K562 (cell line): ENCODE measurements at regions not wholly inside any gene's neighbourhood (a gene's known extent, or its start where the extent isn't known, plus 50 kb on each side); places are given as distances from the start of the nearest gene placed in this dataset.

Experiments used
- ATAC-seq: fragments of 200-7000 bp; cut with Tn5 transposase; 3 replicates; pipeline ENCODE4 v1.9.1; 2020; ENCODE audit warnings: moderate library complexity
- BruUV-seq: library from RNA; stranded (reverse); fragments of 400-500 nt; replicated peaks from 2 replicates; lab custom pipeline; 2021; lab: Mats Ljungman, UMichigan
- CTCF ChIA-PET: fragments of 300-600 bp; formaldehyde crosslinking; extraction: SDS; loops from one replicate; lab custom pipeline; 2021; ENCODE audit warnings: low intra/inter-chr PET ratio; lab: Yijun Ruan, JAX
- POLR2A ChIA-PET: fragments of 300-600, 350-650 bp; sonication (Branson Sonifier 250); formaldehyde crosslinking; extraction: SDS; loops from one replicate; lab custom pipeline; 2021; ENCODE audit warnings: antibody characterized with exemption, inconsistent platforms; lab: Yijun Ruan, JAX
- DNase-seq, 4 experiments: peaks; one replicate each; pipeline versions ENCODE4 v3.0.0 to v3.0.0-alpha.2; 2011 to 2018; ENCODE audit warnings: low spot score in 3 of 4, mixed read lengths in 3 of 4; ENCODE audit errors: extremely low read depth in 1 of 4
- FAIRE-seq: peaks from 2 replicates; lab custom pipeline; 2011; peaks lifted over from hg19 to GRCh38; lab: Jason Lieb, UNC
- H2AFZ ChIP-seq: 2 replicates; pipeline ENCODE4 v1.6.0; 2011; ENCODE audit warnings: low read depth, low read length, control low read depth, inconsistent platforms
- H3K27ac ChIP-seq: fragments of 200-600 bp; 3 replicates; pipeline ENCODE4 v1.8.0; 2011; ENCODE audit warnings: low read depth, mild to moderate bottlenecking, control low read depth, inconsistent platforms, low read length, moderate library complexity, mixed read lengths; ENCODE audit errors: extremely low read depth
- H3K27me3 ChIP-seq, 2 experiments: fragments of 300-600 bp in 1 of 2; 2 replicates in 1 of 2; 3 replicates in 1 of 2; pipeline versions ENCODE4 v1.6.0 to v1.8.0; 2011; ENCODE audit warnings: inconsistent platforms in 2 of 2, low read length in 2 of 2, mild to moderate bottlenecking in 1 of 2, mixed read lengths in 1 of 2, moderate library complexity in 1 of 2; ENCODE audit not compliant: control insufficient read depth in 2 of 2, insufficient read depth in 2 of 2
- H3K36me3 ChIP-seq: fragments of 300-600 bp; 3 replicates; pipeline ENCODE4 v1.8.0; 2011; ENCODE audit warnings: mild to moderate bottlenecking, low read length, inconsistent platforms; ENCODE audit not compliant: control insufficient read depth, insufficient read depth
- H3K4me1 ChIP-seq, 2 experiments: fragments of 200-600 bp in 1 of 2; replicated peaks in 1 of 2; 2 replicates in 1 of 2; 3 replicates in 1 of 2; pipeline versions ENCODE4 v1.5.1 to v1.8.0; 2011; ENCODE audit warnings: inconsistent platforms in 2 of 2, low read length in 2 of 2, mild to moderate bottlenecking in 1 of 2, mixed read lengths in 1 of 2, moderate library complexity in 1 of 2; ENCODE audit not compliant: control insufficient read depth in 2 of 2, insufficient read depth in 2 of 2
- H3K4me2 ChIP-seq: 2 replicates; pipeline ENCODE4 v1.6.1; 2011; ENCODE audit warnings: low read length, control low read depth, inconsistent platforms, mixed read lengths; ENCODE audit not compliant: insufficient read depth
- H3K4me3 ChIP-seq: fragments of 200-600 bp; sonication (generic), shearing (Covaris generic); 2 replicates; pipeline ENCODE4 v1.5.1; 2016; ENCODE audit warnings: control low read depth, inconsistent platforms
- H3K79me2 ChIP-seq: fragments of 200-600 bp; 3 replicates; pipeline ENCODE4 v1.8.0; 2011; ENCODE audit warnings: low read length, inconsistent platforms; ENCODE audit not compliant: control insufficient read depth, insufficient read depth
- H3K9ac ChIP-seq, 2 experiments: 2 replicates each; pipeline versions ENCODE4 v1.6.0 to v1.6.1; 2011; ENCODE audit warnings: low read depth in 2 of 2, low read length in 2 of 2, control low read depth in 1 of 2, inconsistent platforms in 1 of 2, mild to moderate bottlenecking in 1 of 2, mixed read lengths in 1 of 2; ENCODE audit not compliant: insufficient read depth in 1 of 2
- H3K9me1 ChIP-seq: one replicate; pipeline ENCODE4 v1.6.0; 2011; ENCODE audit warnings: inconsistent platforms, mild to moderate bottlenecking, low read length, moderate library complexity; ENCODE audit not compliant: control insufficient read depth, insufficient read depth
- H3K9me3 ChIP-seq: replicated peaks from 2 replicates; pipeline ENCODE4 v1.5.1; 2011; ENCODE audit warnings: low read depth, low read length, inconsistent platforms; ENCODE audit not compliant: control insufficient read depth, insufficient read depth
- H4K20me1 ChIP-seq: replicated peaks from 2 replicates; pipeline ENCODE4 v1.6.1; 2011; ENCODE audit warnings: low read length, inconsistent platforms, mixed read lengths; ENCODE audit not compliant: control insufficient read depth, insufficient read depth
- C11orf30 ChIP-seq: fragments of 450-650 bp; IDR thresholded peaks from 2 replicates; pipeline ENCODE4 v1.6.1; 2016; ENCODE audit warnings: low read depth, mild to moderate bottlenecking
- E2F3 ChIP-seq: fragments of 250-450 bp; sonication (Bioruptor Pico); IDR thresholded peaks from 2 replicates; pipeline ENCODE4 v1.4.0; 2020; ENCODE audit warnings: mild to moderate bottlenecking
- EWSR1 ChIP-seq: fragments of 450-650 bp; IDR thresholded peaks from 2 replicates; pipeline ENCODE4 v1.6.1; 2018; ENCODE audit warnings: borderline replicate concordance, mild to moderate bottlenecking, low read depth, moderate library complexity; ENCODE audit not compliant: partially characterized antibody
- KLF6 ChIP-seq: fragments of 250-450 bp; sonication (Bioruptor Pico); IDR thresholded peaks from 2 replicates; pipeline ENCODE4 v1.4.0; 2020; ENCODE audit warnings: mild to moderate bottlenecking, moderate library complexity, borderline replicate concordance
- NONO ChIP-seq, 2 experiments: fragments of 200-400 bp in 1 of 2; fragments of 450-650 bp in 1 of 2; formaldehyde crosslinking in 1 of 2; IDR thresholded peaks; 2 replicates each; pipeline ENCODE4 v1.6.1; 2017; ENCODE audit warnings: low read depth in 2 of 2, mild to moderate bottlenecking in 2 of 2, moderate library complexity in 2 of 2, low read length in 1 of 2
- POU5F1 ChIP-seq: fragments of 150-350 bp; IDR thresholded peaks from 2 replicates; pipeline ENCODE4 v1.6.1; 2014; ENCODE audit warnings: borderline replicate concordance, low read length, low read depth, mild to moderate bottlenecking; ENCODE audit not compliant: partially characterized antibody
- SREBF1 ChIP-seq: fragments of 150-350 bp; IDR thresholded peaks from 2 replicates; pipeline ENCODE4 v1.6.1; 2014; ENCODE audit warnings: antibody characterized with exemption, low read depth, low read length, borderline replicate concordance
- TEAD2 ChIP-seq: fragments of 450-650 bp; IDR thresholded peaks from 2 replicates; pipeline ENCODE4 v1.6.1; 2016; ENCODE audit warnings: missing genetic modification characterization, control low read depth, missing compliant biosample characterization
- USF2 ChIP-seq: sonication (generic); formaldehyde crosslinking; IDR thresholded peaks from 2 replicates; pipeline ENCODE4 v1.5.0; 2020; ENCODE audit warnings: missing genetic modification reagents
- ZNF23 ChIP-seq: fragments of 250-450 bp; sonication (Bioruptor Pico); IDR thresholded peaks from 2 replicates; pipeline ENCODE4 v1.4.0; 2020; ENCODE audit warnings: mild to moderate bottlenecking
- ZNF316 ChIP-seq: fragments of 450-650 bp; IDR thresholded peaks from 2 replicates; pipeline ENCODE4 v1.6.1; 2016
- ZNF57 ChIP-seq: fragments of 450-650 bp; formaldehyde crosslinking; IDR thresholded peaks from 2 replicates; pipeline ENCODE4 v1.4.0; 2020; ENCODE audit warnings: mild to moderate bottlenecking, moderate library complexity
- WGBS: fragments of 100-300 bp; shearing (Covaris generic); methylation state at CpG from one replicate; pipeline ENCODE4 v1.1.6; 2016; ENCODE audit warnings: low coverage, mixed read lengths; ENCODE audit not compliant: insufficient coverage; ENCODE audit errors: missing lambda C conversion rate; 5-methylcytosine and 5-hydroxymethylcytosine counted together
- in situ Hi-C: fragments of 300-500 bp; cut with MboI; formaldehyde crosslinking; loops from 4 replicates; pipeline ENCODE4 v1.15.0; 2018; ENCODE audit warnings: inconsistent platforms, mixed read lengths
- intact Hi-C: fragments of 100-400 bp; cut with micrococcal nuclease; formaldehyde crosslinking; loops from 2 replicates; pipeline ENCODE4 v1.14.2; 2022

DNA sequence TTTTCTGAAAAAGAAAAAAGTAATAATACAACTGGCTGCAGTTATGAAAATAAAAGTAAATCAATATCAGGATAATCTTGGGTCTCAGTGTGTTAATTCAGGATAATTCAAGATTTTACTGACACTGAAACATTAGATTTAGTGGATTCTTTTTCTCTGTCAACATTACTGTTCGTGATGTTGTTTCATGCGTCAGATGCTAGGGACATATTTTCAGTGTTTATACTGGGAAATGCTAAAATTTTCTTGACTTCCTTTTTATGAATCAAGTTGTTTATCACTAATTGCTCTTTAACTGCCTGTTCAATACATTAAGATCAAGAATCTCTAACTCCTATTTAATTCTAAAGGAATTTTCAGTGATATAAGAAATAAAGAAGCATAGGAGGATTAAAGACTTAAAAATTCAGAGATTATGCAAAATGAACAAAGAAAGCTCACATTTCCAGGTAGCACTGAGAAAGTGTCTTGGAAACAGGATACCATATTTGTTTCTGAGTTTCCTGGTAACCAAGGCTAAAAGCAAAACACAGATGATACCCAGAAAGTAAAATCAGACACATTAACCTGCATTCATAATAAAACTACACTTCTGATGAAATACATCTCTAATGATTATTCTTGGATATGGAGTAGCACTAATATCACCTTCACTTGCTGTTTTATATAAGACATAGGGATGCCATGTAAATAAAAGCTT lies 174.0 kb downstream of the ARL4C start:
- Histone ChIP-seq H3K36me3 (no peaks in the 10 kb centered on the region), H3K9ac (no peak overlapping the region), H3K9me3 (no peaks in the 10 kb centered on the region), H3K4me1 (no peaks in the 10 kb centered on the region), H3K27me3 (no peaks in the 10 kb centered on the region; a peak in 1 of 5 replicates), H4K20me1 (no peaks in the 10 kb centered on the region), H3K9me1 (no peaks in the 10 kb centered on the region), H3K4me3 (no peak overlapping the region), H3K79me2 (no peaks in the 10 kb centered on the region), H3K4me2 (no peak overlapping the region), H3K27ac (no peak overlapping the region), H2AFZ (no peak overlapping the region)
- no TSS peak for BruUV-seq
- 0% methylated on average over 2 of the region's 2 CpGs for WGBS
- DNase-seq (no peak), ATAC-seq (no peak), FAIRE-seq (no peak)
- TF ChIP-seq SREBF1 (no peak), EWSR1 (no peak), E2F3 (CRISPR knock-in tag) (no peak), ZNF57 (CRISPR knock-in tag) (no peak), KLF6 (no peak)
- ChIA-PET CTCF (interaction anchor here (0.6 kb wide), 2 partner anchors 146 to 296 kb away, joined by 3 read pairs; no protein-coding TSS in a partner anchor), POLR2A (no interaction called here)
- intact Hi-C loops: no loop called here
- in situ Hi-C loops: no loop called here

DNA sequence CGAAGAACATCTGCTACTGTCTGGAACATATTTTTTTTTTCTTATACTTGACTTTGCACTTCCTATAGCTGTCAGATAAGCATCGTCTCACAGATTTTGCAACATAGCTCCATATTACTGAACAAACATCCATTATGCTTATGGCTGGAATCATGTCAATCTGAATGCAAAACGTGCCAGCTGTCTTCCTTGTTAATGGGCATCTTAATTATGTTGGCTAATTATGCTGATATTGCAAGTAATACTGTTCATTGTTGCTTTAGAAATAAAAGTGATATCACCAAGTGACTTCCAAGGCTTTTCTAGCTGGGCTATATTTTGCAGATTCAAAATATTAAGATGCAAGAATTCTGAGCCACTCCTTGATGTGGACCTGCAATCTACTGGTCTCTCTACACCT lies 176.8 kb downstream of the ARL4C start:
- Histone ChIP-seq H3K79me2 (no peaks in the 10 kb centered on the region), H3K27ac (no peak overlapping the region), H3K9me1 (no peaks in the 10 kb centered on the region), H3K4me3 (no peak overlapping the region), H2AFZ (no peak overlapping the region), H3K9ac (no peak overlapping the region), H4K20me1 (no peaks in the 10 kb centered on the region), H3K4me1 (no peaks in the 10 kb centered on the region), H3K36me3 (no peaks in the 10 kb centered on the region), H3K27me3 (no peaks in the 10 kb centered on the region; a peak in 1 of 5 replicates), H3K4me2 (no peak overlapping the region), H3K9me3 (no peaks in the 10 kb centered on the region)
- POLR2A ChIA-PET: no interaction called here
- 0% methylated on average over 3 of the region's 3 CpGs for WGBS
- ATAC-seq: no peak
- in situ Hi-C loops (no loop called here), intact Hi-C loops (no loop called here)
- no peak for DNase-seq
- no peak for FAIRE-seq
- CTCF ChIA-PET: no interaction called here
- BruUV-seq: no TSS peak
- TF ChIP-seq ZNF23 (CRISPR knock-in tag) (no peak), TEAD2 (no peak), ZNF316 (peak; percentile 37; the same call in 1 of the 2 replicates), POU5F1 (no peak), USF2 (no peak), NONO (IDR thresholded peaks at IDR 0.05; ENCODE audit: low read depth in 2 of 2, low read length in 1 of 2) (no peak), C11orf30 (peak; percentile 24; the same call in 1 of the 2 replicates)
